OCI-LY1 (cell line): ENCODE measurements at regions not wholly inside any gene's neighbourhood (a gene's known extent, or its start where the extent isn't known, plus 50 kb on each side); places are given as distances from the start of the nearest gene placed in this dataset.

Source experiments
- CTCF ChIP-seq: fragments of 200-600 bp; sonication (generic), shearing (Covaris generic); IDR thresholded peaks from 2 replicates; pipeline ENCODE4 v1.5.1; 2017; ENCODE audit warnings: mild to moderate bottlenecking, antibody characterized with exemption, low read length, moderate library complexity, mixed read lengths
- EZH2 ChIP-seq: fragments of 200-600 bp; sonication (generic), shearing (Covaris generic); IDR thresholded peaks from 2 replicates; pipeline ENCODE4 v1.8.0; 2017; ENCODE audit warnings: borderline replicate concordance, mixed run types, mild to moderate bottlenecking, antibody characterized with exemption, low read length, moderate library complexity, mixed read lengths

- TF ChIP-seq CTCF (no peak), EZH2 (no peak)
Observed at GRCh38 chr3:147735616-147736015, 326.5 kb downstream of the ZIC1 start.
